ENCODE measurements at regions not wholly inside any gene's neighbourhood (a gene's known extent, or its start where the extent isn't known, plus 50 kb on each side); places are given as distances from the start of the nearest gene placed in this dataset.

DNA sequence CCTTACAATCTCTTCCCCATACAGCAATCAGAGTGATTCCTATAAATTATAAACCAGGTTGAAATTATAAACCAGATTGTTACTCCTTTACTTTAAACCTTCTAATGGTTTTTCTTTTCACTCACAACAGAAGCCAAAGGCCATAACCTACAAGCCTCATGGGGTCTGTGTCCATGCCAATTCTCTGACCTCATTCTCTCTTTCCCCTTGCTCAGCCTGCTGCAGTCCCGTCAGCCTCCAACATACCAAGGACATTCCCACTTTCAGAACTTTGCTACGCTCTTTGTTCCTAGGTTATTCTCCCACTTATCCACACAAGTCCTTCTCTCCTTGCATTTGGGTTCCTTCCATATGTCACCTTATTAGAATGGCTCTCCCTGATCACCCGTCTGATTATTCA, 277.9 kb upstream of the TCF21 start:
- Mint-ChIP-seq H3K27ac (no peak overlapping the region), H3K27me3 (peaks cover 2% of the 10 kb centered on the region), H3K4me1 (no peaks in the 10 kb centered on the region), H3K36me3 (no peaks in the 10 kb centered on the region), H3K4me3 (no peak overlapping the region), H3K9me3 (no peaks in the 10 kb centered on the region)
- ATAC-seq (ENCODE audit: low read depth) (no peak), DNase-seq (no peak)
- POLR2A ChIA-PET, result no interaction called here

DNA sequence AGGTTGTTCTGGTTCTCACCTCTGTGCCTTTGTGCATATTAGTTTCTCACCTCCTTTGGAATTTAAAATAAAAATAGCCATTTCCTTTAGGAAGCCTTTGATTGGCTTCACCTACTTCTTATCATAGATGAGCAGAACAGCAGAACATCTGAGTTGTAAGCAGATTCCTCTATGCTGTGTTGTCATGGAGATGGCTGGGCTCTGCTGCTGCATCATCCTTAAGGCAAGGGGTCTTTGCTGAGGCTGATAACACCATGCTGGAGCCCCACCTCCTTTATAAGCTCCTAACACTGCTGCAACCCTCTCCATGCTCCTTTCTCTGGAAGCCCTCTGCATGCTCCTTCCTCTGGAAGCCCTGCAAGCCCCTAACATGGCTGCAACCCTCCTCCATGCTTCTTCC, 276.5 kb upstream of the TCF21 start:
- no peak for DNase-seq
- Mint-ChIP-seq H3K4me1 (no peaks in the 10 kb centered on the region), H3K27ac (no peak overlapping the region), H3K4me3 (no peak overlapping the region), H3K27me3 (no peaks in the 10 kb centered on the region), H3K36me3 (no peaks in the 10 kb centered on the region), H3K9me3 (no peaks in the 10 kb centered on the region)
- no peak for ATAC-seq (ENCODE audit: low read depth)
- POLR2A ChIA-PET, result no interaction called here

GRCh38 chr6:133613211-133613610, 275.7 kb upstream of the TCF21 start:
- Mint-ChIP-seq H3K36me3 (no peaks in the 10 kb centered on the region), H3K9me3 (no peaks in the 10 kb centered on the region), H3K27me3 (no peaks in the 10 kb centered on the region), H3K4me1 (no peaks in the 10 kb centered on the region), H3K27ac (no peak overlapping the region), H3K4me3 (no peak overlapping the region)
- no peak for ATAC-seq (ENCODE audit: low read depth)
- no peak for DNase-seq
- POLR2A ChIA-PET, result no interaction called here

GRCh38 chr6:133621751-133622150, 267.2 kb upstream of the TCF21 start:
- POLR2A ChIA-PET, result no interaction called here
- Mint-ChIP-seq H3K4me3 (no peak overlapping the region), H3K9me3 (peaks cover 3% of the 10 kb centered on the region), H3K27me3 (no peaks in the 10 kb centered on the region), H3K27ac (no peak overlapping the region), H3K36me3 (no peaks in the 10 kb centered on the region), H3K4me1 (no peaks in the 10 kb centered on the region)
- ATAC-seq (ENCODE audit: low read depth), result no peak
- DNase-seq, result no peak

DNA sequence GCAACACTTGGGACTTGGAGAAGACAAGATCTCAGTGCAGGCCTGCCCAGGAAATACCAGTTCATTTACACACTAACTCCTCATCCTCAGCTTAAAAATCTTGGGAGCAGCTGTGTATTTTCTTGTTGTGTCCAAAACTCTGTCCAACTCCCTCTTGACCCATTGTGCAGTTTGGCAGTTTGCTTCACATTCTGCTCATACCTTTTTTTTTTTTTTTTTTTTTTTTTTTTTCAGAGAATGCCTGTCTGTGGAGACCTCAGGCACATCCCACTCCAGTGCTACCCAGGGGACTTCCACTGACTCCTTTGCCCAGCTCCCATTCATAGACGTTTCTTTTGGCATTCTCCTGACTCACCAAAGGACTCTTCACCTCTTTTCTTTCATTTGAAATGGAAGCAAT, 265.8 kb upstream of the TCF21 start:
- Mint-ChIP-seq H3K4me3 (no peak overlapping the region), H3K27me3 (no peaks in the 10 kb centered on the region), H3K27ac (no peak overlapping the region), H3K9me3 (peaks cover 3% of the 10 kb centered on the region), H3K4me1 (no peaks in the 10 kb centered on the region), H3K36me3 (no peaks in the 10 kb centered on the region)
- POLR2A ChIA-PET, result no interaction called here
- DNase-seq (no peak), ATAC-seq (ENCODE audit: low read depth) (no peak)

DNA sequence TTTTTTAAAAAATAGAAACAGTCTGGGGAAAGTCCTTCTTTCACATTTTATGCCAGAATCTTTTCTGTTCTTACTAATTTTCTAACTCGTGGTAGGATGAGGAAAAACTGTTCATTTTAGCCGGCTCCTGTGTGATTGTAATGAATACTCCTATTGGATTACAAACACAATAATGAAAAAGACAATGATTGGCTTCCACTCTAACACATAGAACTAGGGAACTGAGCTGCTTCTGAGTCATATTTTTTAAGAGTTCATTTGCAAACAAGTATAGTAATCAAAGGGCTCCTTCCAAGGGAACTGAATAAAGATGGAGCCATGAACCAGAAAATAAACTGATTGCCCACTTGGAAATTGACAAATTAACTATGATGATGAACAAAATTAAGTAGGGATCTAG, 265.3 kb upstream of the TCF21 start:
- Mint-ChIP-seq H3K27ac (no peak overlapping the region), H3K27me3 (no peaks in the 10 kb centered on the region), H3K9me3 (peaks cover 3% of the 10 kb centered on the region), H3K36me3 (no peaks in the 10 kb centered on the region), H3K4me1 (no peaks in the 10 kb centered on the region), H3K4me3 (no peak overlapping the region)
- POLR2A ChIA-PET, result no interaction called here
- ATAC-seq (ENCODE audit: low read depth), result no peak
- DNase-seq, result no peak

GRCh38 chr6:133626096-133626666, 262.7 kb upstream of the TCF21 start:
- POLR2A ChIA-PET, result no interaction called here

DNA sequence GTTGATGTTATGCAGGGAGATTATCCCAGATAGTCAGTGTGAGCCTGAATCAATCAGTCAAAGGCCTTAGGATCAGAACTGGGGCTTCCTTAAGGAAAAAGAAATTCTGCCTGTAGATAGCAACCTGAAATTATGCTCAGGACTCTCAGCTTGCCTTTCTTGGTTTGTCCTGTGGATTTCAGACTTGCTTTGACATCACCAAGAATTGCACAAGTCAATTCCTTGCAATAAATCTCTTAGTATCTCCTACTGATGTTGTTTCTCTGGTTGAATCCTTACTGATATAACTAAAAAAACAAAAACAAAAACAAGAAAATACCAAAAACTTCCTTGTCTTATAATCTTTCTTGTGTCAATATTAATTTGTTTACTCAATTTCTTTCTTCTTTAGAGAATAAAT, 258.9 kb upstream of the TCF21 start:
- ATAC-seq (ENCODE audit: low read depth), result no peak
- H3K36me3 Mint-ChIP-seq, result no peaks in the 10 kb centered on the region
- H3K4me3 Mint-ChIP-seq, result no peak overlapping the region
- no peaks in the 10 kb centered on the region for H3K4me1 Mint-ChIP-seq
- DNase-seq, result no peak
- H3K27ac Mint-ChIP-seq, result no peak overlapping the region
- POLR2A ChIA-PET, result no interaction called here
- no peaks in the 10 kb centered on the region for H3K27me3 Mint-ChIP-seq
- no peaks in the 10 kb centered on the region for H3K9me3 Mint-ChIP-seq

More at GRCh38 chr6:133626096-133626666, 262.7 kb upstream of the TCF21 start:
- Mint-ChIP-seq H3K36me3 (no peaks in the 10 kb centered on the region), H3K27me3 (no peaks in the 10 kb centered on the region), H3K27ac (no peak overlapping the region), H3K4me3 (no peak overlapping the region), H3K9me3 (no peaks in the 10 kb centered on the region), H3K4me1 (no peaks in the 10 kb centered on the region)
- DNase-seq, result no peak
- no peak for ATAC-seq (ENCODE audit: low read depth)

GRCh38 chr6:133630651-133631050, 258.3 kb upstream of the TCF21 start:
- DNase-seq (no peak), ATAC-seq (ENCODE audit: low read depth) (no peak)
- Mint-ChIP-seq H3K27ac (no peak overlapping the region), H3K36me3 (no peaks in the 10 kb centered on the region), H3K4me1 (no peaks in the 10 kb centered on the region), H3K9me3 (no peaks in the 10 kb centered on the region), H3K4me3 (no peak overlapping the region), H3K27me3 (no peaks in the 10 kb centered on the region)
- POLR2A ChIA-PET, result no interaction called here

DNA sequence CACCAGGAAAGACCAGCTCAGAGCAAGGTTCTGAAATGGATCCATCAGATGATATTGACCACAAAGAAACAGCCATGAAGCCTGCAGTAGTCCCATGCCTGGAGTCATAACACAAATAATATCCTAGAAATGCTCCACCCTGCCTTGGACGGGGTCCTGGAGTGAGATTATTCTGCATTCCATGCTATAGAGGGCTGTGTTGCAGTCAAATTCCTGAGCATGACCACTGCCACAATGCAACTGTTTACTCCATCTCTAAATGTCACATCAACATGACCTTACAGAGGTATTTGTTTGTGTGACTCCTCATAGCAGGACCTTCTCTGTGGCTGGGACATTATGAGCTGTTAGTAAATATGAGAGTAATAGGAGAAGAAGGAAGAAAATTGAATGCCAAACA, 257.5 kb upstream of the TCF21 start:
- Mint-ChIP-seq H3K4me1 (no peaks in the 10 kb centered on the region), H3K4me3 (no peak overlapping the region), H3K27ac (no peak overlapping the region), H3K9me3 (no peaks in the 10 kb centered on the region), H3K27me3 (no peaks in the 10 kb centered on the region), H3K36me3 (no peaks in the 10 kb centered on the region)
- no peak for DNase-seq
- POLR2A ChIA-PET, result no interaction called here
- no peak for ATAC-seq (ENCODE audit: low read depth)

- POLR2A ChIA-PET, result no interaction called here
- H3K27ac Mint-ChIP-seq, result no peak overlapping the region
- no peaks in the 10 kb centered on the region for H3K9me3 Mint-ChIP-seq
- H3K4me1 Mint-ChIP-seq, result no peaks in the 10 kb centered on the region
- no peak for ATAC-seq (ENCODE audit: low read depth)
- H3K4me3 Mint-ChIP-seq, result no peak overlapping the region
- no peaks in the 10 kb centered on the region for H3K36me3 Mint-ChIP-seq
- no peaks in the 10 kb centered on the region for H3K27me3 Mint-ChIP-seq
- no peak for DNase-seq
Measured at GRCh38 chr6:133632206-133632605, 256.7 kb upstream of the TCF21 start.

DNA sequence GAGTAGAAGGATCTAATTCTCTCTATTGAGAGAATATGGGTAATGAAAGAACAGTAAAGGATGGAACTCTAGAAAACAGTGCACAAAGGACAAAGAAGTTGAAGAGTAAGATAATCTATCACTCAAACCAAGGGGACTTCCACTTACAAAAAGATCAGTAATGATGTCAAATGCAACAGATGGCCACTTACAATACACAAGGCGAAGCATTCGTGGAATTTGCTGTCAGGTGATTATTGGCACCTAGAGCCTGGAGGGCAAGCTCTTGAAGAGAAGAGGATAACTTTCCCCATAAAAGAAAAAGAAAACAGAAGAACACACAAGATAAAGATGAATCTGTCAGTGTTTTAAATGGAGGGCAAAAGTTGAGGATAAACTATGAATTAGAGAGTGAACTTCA, 256.0 kb upstream of the TCF21 start:
- ATAC-seq (ENCODE audit: low read depth) (no peak), DNase-seq (no peak)
- Mint-ChIP-seq H3K4me3 (no peak overlapping the region), H3K9me3 (no peaks in the 10 kb centered on the region), H3K4me1 (no peaks in the 10 kb centered on the region), H3K36me3 (no peaks in the 10 kb centered on the region), H3K27me3 (no peaks in the 10 kb centered on the region), H3K27ac (no peak overlapping the region)
- POLR2A ChIA-PET, result no interaction called here

DNA sequence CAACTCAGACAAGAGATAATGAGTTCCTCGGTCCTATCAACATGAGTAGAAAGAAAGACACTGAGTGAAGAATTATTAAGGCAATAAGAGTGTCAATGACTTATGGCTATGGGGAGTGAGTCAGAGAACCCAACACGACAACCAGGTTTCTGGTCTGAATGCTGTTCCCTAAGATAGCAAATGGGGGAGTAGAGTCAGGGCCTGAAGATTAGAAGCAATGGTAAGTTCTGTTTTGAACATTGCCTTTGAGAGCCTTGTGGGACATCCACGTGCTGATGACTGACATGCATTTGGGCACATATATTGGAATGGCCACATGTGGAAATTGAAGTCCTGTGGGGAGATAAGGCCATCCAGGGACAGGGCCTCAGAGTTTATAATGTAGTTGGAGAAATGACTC, 254.4 kb upstream of the TCF21 start:
- POLR2A ChIA-PET, result no interaction called here
- ATAC-seq (ENCODE audit: low read depth), result no peak
- Mint-ChIP-seq H3K4me1 (no peaks in the 10 kb centered on the region), H3K36me3 (no peaks in the 10 kb centered on the region), H3K27ac (no peak overlapping the region), H3K9me3 (no peaks in the 10 kb centered on the region), H3K4me3 (no peak overlapping the region), H3K27me3 (no peaks in the 10 kb centered on the region)
- DNase-seq, result no peak

- H3K4me1 Mint-ChIP-seq, result no peaks in the 10 kb centered on the region
- ATAC-seq (ENCODE audit: low read depth), result no peak
- no peak for DNase-seq
- no peak overlapping the region for H3K27ac Mint-ChIP-seq
- H3K9me3 Mint-ChIP-seq, result no peaks in the 10 kb centered on the region
- H3K4me3 Mint-ChIP-seq, result no peak overlapping the region
- POLR2A ChIA-PET, result no interaction called here
- no peaks in the 10 kb centered on the region for H3K36me3 Mint-ChIP-seq
- no peaks in the 10 kb centered on the region for H3K27me3 Mint-ChIP-seq
Measured at GRCh38 chr6:133635447-133635846, 253.5 kb upstream of the TCF21 start.

DNA sequence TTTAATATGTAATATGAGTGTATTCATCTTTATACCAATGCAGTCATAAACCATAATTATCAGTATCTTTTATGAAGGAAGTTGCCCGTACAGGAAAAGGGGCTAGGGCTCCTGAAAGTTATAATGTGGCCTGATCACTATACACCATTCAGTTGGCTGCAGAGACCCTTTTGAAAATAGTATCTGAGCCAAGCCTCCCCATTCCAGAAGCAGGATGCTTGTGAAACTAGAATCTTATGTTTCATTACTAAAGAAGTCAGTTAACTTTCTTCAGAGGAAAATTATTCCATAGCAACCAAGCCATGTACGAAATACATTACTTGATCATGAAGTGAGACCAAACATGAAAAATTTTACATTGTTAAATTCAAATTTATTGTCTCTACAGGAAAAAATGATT, 251.5 kb upstream of the TCF21 start:
- Mint-ChIP-seq H3K4me3 (no peak overlapping the region), H3K27me3 (no peaks in the 10 kb centered on the region), H3K27ac (no peak overlapping the region), H3K36me3 (no peaks in the 10 kb centered on the region), H3K4me1 (no peaks in the 10 kb centered on the region), H3K9me3 (no peaks in the 10 kb centered on the region)
- DNase-seq (no peak), ATAC-seq (ENCODE audit: low read depth) (no peak)
- POLR2A ChIA-PET, result no interaction called here
